ENCODE measurements at regions not wholly inside any gene's neighbourhood (a gene's known extent, or its start where the extent isn't known, plus 50 kb on each side); places are given as distances from the start of the nearest gene placed in this dataset.

DNA sequence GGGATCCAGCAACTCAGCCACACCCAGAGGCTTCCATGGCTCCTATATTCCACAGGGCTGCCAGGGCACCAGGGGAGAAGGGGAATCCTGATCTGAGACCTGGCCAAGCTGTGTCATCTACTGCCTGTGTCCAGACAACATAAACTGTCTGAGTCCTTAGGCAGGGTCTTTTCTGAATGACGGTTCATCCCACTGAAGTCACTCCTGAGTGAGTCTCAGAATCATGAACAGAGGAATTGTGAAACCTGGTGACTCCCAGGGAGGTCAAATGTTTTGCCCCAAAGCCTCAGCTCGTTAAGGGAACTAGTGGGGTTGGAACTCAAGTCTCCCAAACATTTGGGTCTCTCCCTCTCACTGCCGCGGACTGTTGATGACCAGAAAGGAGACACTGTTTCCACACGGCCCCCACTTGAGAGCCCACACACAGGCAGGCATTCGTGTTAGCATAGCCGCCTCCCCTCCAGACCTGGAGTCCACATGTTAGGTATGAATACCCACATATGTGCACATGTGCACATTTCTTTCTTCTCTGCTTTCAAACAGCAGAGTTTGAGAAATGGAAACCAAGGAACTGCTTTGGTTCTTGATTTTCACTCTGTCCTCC is 87.2 kb upstream of the KCNK12 start:
- Mint-ChIP-seq H3K36me3 (ENCODE audit: low read depth) (no peaks in the 10 kb centered on the region), H3K4me3 (no peak overlapping the region), H3K4me1 (ENCODE audit: low read depth) (no peaks in the 10 kb centered on the region), H3K9me3 (no peaks in the 10 kb centered on the region), H3K27ac (no peak overlapping the region), H3K27me3 (ENCODE audit: insufficient read depth) (peaks cover 21% of the 10 kb centered on the region)
- TF ChIP-seq, protein P1, sequence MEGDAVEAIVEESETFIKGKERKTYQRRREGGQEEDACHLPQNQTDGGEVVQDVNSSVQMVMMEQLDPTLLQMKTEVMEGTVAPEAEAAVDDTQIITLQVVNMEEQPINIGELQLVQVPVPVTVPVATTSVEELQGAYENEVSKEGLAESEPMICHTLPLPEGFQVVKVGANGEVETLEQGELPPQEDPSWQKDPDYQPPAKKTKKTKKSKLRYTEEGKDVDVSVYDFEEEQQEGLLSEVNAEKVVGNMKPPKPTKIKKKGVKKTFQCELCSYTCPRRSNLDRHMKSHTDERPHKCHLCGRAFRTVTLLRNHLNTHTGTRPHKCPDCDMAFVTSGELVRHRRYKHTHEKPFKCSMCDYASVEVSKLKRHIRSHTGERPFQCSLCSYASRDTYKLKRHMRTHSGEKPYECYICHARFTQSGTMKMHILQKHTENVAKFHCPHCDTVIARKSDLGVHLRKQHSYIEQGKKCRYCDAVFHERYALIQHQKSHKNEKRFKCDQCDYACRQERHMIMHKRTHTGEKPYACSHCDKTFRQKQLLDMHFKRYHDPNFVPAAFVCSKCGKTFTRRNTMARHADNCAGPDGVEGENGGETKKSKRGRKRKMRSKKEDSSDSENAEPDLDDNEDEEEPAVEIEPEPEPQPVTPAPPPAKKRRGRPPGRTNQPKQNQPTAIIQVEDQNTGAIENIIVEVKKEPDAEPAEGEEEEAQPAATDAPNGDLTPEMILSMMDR (IDR thresholded peaks at IDR 0.05): no peak
- no peak for DNase-seq

DNA sequence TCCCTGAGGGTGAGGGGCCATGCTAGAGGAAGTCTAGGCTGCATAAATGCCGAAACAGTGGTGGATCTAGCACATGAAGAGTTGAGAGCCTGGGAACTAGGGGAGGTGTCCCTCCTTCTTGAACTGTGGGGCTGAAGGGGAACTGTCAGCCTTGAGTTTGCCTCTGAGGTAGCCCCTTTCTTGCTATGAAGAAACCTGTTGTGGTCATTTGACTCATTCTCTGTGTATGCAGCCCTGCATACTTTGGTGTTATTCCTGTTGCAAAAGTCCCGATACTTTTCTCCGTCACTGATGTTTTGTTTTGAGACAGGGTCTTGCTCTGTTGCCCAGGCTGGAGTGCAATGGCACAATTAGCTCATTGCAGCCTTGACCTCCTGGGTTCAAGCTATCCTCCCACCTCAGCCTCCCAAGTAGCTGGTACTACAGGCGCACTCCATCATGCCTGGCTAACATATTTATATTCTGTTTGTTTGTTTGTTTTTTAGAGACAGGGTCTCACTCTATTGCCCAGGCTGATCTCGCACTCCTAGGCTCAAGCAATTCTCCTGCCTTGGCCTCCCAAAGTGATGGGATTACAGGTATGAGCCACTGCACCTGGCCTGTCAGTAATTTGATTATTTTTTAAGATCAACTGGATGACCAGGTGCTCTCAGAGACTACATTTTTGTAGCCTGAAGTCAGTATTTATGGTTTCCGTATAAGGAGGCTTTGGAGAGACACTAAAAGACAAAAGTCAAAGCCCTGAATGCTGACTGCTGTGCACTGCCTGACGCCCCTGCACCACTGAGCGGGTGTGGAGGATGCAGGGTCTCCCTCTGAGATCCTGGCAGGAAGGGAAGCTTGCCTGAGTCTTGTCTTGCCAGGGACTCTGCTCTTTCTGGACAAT is 86.2 kb upstream of the KCNK12 start:
- Mint-ChIP-seq H3K27me3 (ENCODE audit: insufficient read depth) (peaks cover 29% of the 10 kb centered on the region), H3K9me3 (no peaks in the 10 kb centered on the region), H3K4me1 (ENCODE audit: low read depth) (no peaks in the 10 kb centered on the region), H3K4me3 (no peak overlapping the region), H3K27ac (no peak overlapping the region), H3K36me3 (ENCODE audit: low read depth) (no peaks in the 10 kb centered on the region)
- TF ChIP-seq, protein P1 (IDR thresholded peaks at IDR 0.05): no peak
- DNase-seq: no peak

DNA sequence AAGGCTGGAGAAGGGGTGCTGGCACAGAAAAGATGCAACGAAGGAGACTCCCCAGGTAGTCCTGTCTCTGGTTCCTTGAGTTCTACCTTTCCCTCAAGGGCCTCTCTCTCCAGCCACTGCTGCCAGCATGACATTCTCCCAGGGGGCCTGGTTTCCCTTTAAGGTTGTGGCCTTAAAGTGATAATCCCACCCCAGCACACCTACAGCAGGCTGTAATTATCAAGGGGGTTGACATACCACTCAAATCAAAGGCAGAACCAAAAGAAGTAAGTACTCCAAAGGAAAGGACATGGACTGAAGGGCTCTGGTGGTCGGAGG is 84.7 kb upstream of the KCNK12 start:
- H3K9me3 Mint-ChIP-seq: no peaks in the 10 kb centered on the region
- H3K36me3 Mint-ChIP-seq (ENCODE audit: low read depth): no peaks in the 10 kb centered on the region
- H3K4me3 Mint-ChIP-seq: no peak overlapping the region
- H3K4me1 Mint-ChIP-seq (ENCODE audit: low read depth): no peaks in the 10 kb centered on the region
- no peak for DNase-seq
- peaks cover 33% of the 10 kb centered on the region for H3K27me3 Mint-ChIP-seq (ENCODE audit: insufficient read depth)
- TF ChIP-seq, protein P1 (IDR thresholded peaks at IDR 0.05): no peak
- no peak overlapping the region for H3K27ac Mint-ChIP-seq

DNA sequence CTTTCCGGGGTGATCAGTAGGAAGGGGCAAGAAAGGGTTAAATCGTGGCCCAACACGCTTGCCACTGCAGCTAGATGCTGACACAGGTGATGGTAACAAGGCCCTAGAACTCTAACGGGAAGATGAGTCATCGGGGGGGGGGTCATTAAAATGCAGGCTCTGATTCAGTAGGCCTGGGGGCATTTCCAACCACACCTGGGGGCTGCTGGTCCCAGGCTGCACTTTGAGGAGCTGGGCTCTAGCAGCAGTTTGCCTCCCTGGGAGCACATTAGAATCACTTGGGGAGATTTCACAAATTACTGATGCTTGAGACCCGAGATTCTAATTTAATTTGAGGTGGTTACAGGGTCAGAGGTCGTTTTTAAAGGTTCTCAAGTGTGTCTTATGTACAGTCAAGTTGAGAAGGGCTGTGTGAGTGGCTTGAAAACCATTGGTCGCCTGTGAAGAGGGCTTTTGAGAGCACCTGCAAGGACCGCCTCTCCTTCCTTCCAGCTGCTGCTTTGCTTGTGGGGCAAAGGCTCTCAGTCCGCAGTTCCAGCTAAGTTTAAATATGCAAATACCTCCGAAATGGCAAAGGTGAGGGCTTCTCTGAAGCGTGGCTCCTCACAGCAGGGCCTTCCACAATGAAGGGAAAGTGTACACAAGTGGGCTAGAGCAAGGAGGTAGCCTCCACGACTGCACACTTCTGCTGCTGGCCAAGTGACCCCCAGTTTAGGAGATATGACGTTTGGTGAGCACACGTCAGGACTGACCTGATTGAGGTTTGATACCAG is 84.2 kb upstream of the KCNK12 start:
- TF ChIP-seq, protein P1 (IDR thresholded peaks at IDR 0.05): no peak
- no peak for DNase-seq
- H3K27me3 Mint-ChIP-seq (ENCODE audit: insufficient read depth): peaks cover 32% of the 10 kb centered on the region
- no peak overlapping the region for H3K27ac Mint-ChIP-seq
- H3K4me1 Mint-ChIP-seq (ENCODE audit: low read depth): no peaks in the 10 kb centered on the region
- H3K9me3 Mint-ChIP-seq: no peaks in the 10 kb centered on the region
- no peaks in the 10 kb centered on the region for H3K36me3 Mint-ChIP-seq (ENCODE audit: low read depth)
- H3K4me3 Mint-ChIP-seq: no peak overlapping the region

DNA sequence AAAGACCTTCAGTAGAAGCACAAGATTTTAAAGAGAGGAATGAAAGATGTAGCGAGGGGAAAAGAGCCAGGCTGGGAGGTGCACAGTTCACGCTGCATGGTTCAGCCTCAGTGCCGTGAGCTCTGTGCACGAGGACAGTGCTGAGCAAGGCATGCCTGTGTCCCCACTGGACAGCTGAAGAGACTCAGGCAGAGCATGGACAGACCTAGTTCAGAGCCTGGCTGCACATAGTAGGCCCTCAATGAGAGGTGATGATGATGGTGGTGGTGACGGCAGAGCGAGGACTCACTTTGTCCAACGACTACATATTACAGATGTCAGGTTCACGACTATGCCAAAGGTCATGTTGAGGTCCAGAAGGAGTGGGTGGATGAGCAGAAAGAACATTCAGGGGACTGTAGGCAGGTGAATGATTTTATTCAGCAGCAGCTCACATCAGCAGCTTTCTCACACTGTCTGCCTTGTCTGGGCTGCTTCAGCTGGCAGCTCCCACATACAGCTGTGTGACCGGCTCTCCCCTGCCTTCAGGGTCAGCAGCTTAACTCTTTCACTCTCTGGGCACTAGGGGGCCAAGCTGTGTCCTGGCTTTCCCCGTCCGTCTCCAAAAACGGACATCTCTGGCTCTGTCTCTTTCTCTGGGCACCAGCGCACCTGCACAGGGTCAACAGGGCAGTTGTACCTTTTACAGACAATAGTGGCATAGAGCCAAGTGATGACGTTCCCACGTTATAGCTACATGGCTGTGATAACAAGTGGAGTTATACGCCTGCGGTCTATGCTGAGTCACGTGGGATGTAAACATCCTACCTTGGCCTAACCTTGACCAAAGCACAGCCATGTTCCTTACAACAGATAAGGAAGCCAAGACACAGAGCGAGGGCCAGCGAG is 83.4 kb upstream of the KCNK12 start:
- Mint-ChIP-seq H3K27ac (no peak overlapping the region), H3K36me3 (ENCODE audit: low read depth) (no peaks in the 10 kb centered on the region), H3K4me3 (no peak overlapping the region), H3K27me3 (ENCODE audit: insufficient read depth) (peaks cover 30% of the 10 kb centered on the region), H3K4me1 (ENCODE audit: low read depth) (no peaks in the 10 kb centered on the region), H3K9me3 (no peaks in the 10 kb centered on the region)
- no peak for DNase-seq
- TF ChIP-seq, protein P1 (IDR thresholded peaks at IDR 0.05): peak; percentile 27

All from HFFc6 (cell line).